Caco-2 (cell line): ENCODE measurements at regions not wholly inside any gene's neighbourhood (a gene's known extent, or its start where the extent isn't known, plus 50 kb on each side); places are given as distances from the start of the nearest gene placed in this dataset.

Experiments
- BruUV-seq: library from RNA; stranded (reverse); fragments of 400-500 nt; replicated peaks from 2 replicates; lab custom pipeline; 2021; lab: Mats Ljungman, UMichigan
- CTCF ChIA-PET: fragments of 300-600 bp; sonication (Branson Sonifier 250); formaldehyde crosslinking; loops from one replicate; lab custom pipeline; 2022; ENCODE audit warnings: antibody characterized with exemption; lab: Charles Lee
- POLR2A ChIA-PET: fragments of 300-600 bp; sonication (Branson Sonifier 250); formaldehyde crosslinking; loops from one replicate; lab custom pipeline; 2022; ENCODE audit warnings: antibody characterized with exemption; lab: Charles Lee
- DNase-seq, 2 experiments: peaks; one replicate each; pipeline versions ENCODE4 v3.0.0 to v3.0.0-alpha.2; 2020 to 2022
- H3K27me3 ChIP-seq: replicated peaks from 2 replicates; pipeline ENCODE4 v1.6.0; 2011; ENCODE audit warnings: low read length; ENCODE audit not compliant: control insufficient read depth, insufficient read depth
- H3K36me3 ChIP-seq: 2 replicates; pipeline ENCODE4 v1.5.1; 2011; ENCODE audit warnings: low read length; ENCODE audit not compliant: control insufficient read depth, insufficient read depth
- H3K4me1 ChIP-seq: fragments of 250-450 bp; sonication (Bioruptor Pico); 2 replicates; pipeline ENCODE4 v1.5.1; 2020; ENCODE audit warnings: mild to moderate bottlenecking
- H3K4me3 ChIP-seq: 2 replicates; pipeline ENCODE4 v1.5.1; 2011; ENCODE audit warnings: low read depth, mild to moderate bottlenecking, control low read depth, low read length
- H3K9me3 ChIP-seq: fragments of 250-450 bp; sonication (Bioruptor Pico); 2 replicates; pipeline ENCODE4 v1.5.1; 2020; ENCODE audit warnings: mild to moderate bottlenecking, moderate library complexity
- H3K27ac Mint-ChIP-seq: one replicate; pipeline ENCODE4 v1.8.0; 2022; ENCODE audit warnings: mixed read lengths; ENCODE audit not compliant: unreplicated experiment
- H3K27me3 Mint-ChIP-seq: one replicate; pipeline ENCODE4 v1.8.0; 2022; ENCODE audit warnings: mixed read lengths; ENCODE audit not compliant: insufficient read depth, unreplicated experiment
- H3K36me3 Mint-ChIP-seq: one replicate; pipeline ENCODE4 v1.8.0; 2022; ENCODE audit warnings: mild to moderate bottlenecking, mixed read lengths; ENCODE audit not compliant: insufficient read depth, unreplicated experiment
- H3K4me1 Mint-ChIP-seq: one replicate; pipeline ENCODE4 v1.8.0; 2022; ENCODE audit warnings: low read depth, mixed read lengths; ENCODE audit not compliant: unreplicated experiment
- H3K4me3 Mint-ChIP-seq: one replicate; pipeline ENCODE4 v1.8.0; 2022; ENCODE audit warnings: mild to moderate bottlenecking, moderate library complexity, mixed read lengths; ENCODE audit not compliant: unreplicated experiment
- H3K9me3 Mint-ChIP-seq: one replicate; pipeline ENCODE4 v1.8.0; 2022; ENCODE audit warnings: mixed read lengths; ENCODE audit not compliant: unreplicated experiment
- CTCF ChIP-seq, 2 experiments: fragments of 200-600 bp in 1 of 2; IDR thresholded peaks; 1 replicate in 1 of 2; 2 replicates in 1 of 2; pipeline versions ENCODE4 v1.5.1 to v1.8.0; 2011 to 2022; ENCODE audit warnings: antibody characterized with exemption in 1 of 2, control low read depth in 1 of 2, inconsistent platforms in 1 of 2, low read depth in 1 of 2, low read length in 1 of 2, mild to moderate bottlenecking in 1 of 2, moderate library complexity in 1 of 2; ENCODE audit not compliant: insufficient read depth in 1 of 2, severe bottlenecking in 1 of 2, unreplicated experiment in 1 of 2
- intact Hi-C: fragments of 100-400 bp; cut with micrococcal nuclease; formaldehyde crosslinking; loops from one replicate; pipeline ENCODE4 v1.10.0; 2022; ENCODE audit not compliant: unreplicated experiment

GRCh38 chr5:120306303-120306702 lies 157.8 kb upstream of the PRR16 start:
- H3K4me3 ChIP-seq = no peak overlapping the region
- POLR2A ChIA-PET = no interaction called here
- H3K9me3 ChIP-seq = no peaks in the 10 kb centered on the region
- H3K27me3 ChIP-seq = no peaks in the 10 kb centered on the region
- no peaks in the 10 kb centered on the region for H3K4me1 ChIP-seq
- H3K27me3 Mint-ChIP-seq = no peaks in the 10 kb centered on the region
- intact Hi-C loops = no loop called here
- BruUV-seq = no TSS peak
- H3K4me3 Mint-ChIP-seq = no peak overlapping the region
- TF ChIP-seq CTCF (IDR thresholded peaks at IDR 0.05; ENCODE audit: insufficient read depth in 1 of 2, low read depth in 1 of 2, low read length in 1 of 2, severe bottlenecking in 1 of 2, unreplicated experiment in 1 of 2) = no peak
- no peak for DNase-seq
- no peak overlapping the region for H3K27ac Mint-ChIP-seq
- CTCF ChIA-PET = no interaction called here
- no peaks in the 10 kb centered on the region for H3K9me3 Mint-ChIP-seq
- no peaks in the 10 kb centered on the region for H3K4me1 Mint-ChIP-seq
- no peaks in the 10 kb centered on the region for H3K36me3 ChIP-seq
- no peaks in the 10 kb centered on the region for H3K36me3 Mint-ChIP-seq

GRCh38 chr5:120314191-120314590 lies 149.9 kb upstream of the PRR16 start:
- Mint-ChIP-seq H3K27me3 (no peaks in the 10 kb centered on the region), H3K27ac (no peak overlapping the region), H3K36me3 (no peaks in the 10 kb centered on the region), H3K9me3 (peaks cover 15% of the 10 kb centered on the region), H3K4me1 (no peaks in the 10 kb centered on the region), H3K4me3 (no peak overlapping the region)
- TF ChIP-seq CTCF (IDR thresholded peaks at IDR 0.05; ENCODE audit: insufficient read depth in 1 of 2, low read depth in 1 of 2, low read length in 1 of 2, severe bottlenecking in 1 of 2, unreplicated experiment in 1 of 2) = no peak
- ChIA-PET CTCF (no interaction called here), POLR2A (no interaction called here)
- Histone ChIP-seq H3K4me3 (no peak overlapping the region), H3K27me3 (no peaks in the 10 kb centered on the region), H3K4me1 (no peaks in the 10 kb centered on the region), H3K9me3 (no peaks in the 10 kb centered on the region), H3K36me3 (no peaks in the 10 kb centered on the region)
- BruUV-seq = no TSS peak
- intact Hi-C loops = no loop called here
- DNase-seq = no peak

- intact Hi-C loops = no loop called here
- no peak for DNase-seq
- peaks cover 16% of the 10 kb centered on the region for H3K9me3 Mint-ChIP-seq
- Histone ChIP-seq H3K36me3 (no peaks in the 10 kb centered on the region), H3K27me3 (no peaks in the 10 kb centered on the region), H3K4me3 (no peak overlapping the region), H3K9me3 (no peaks in the 10 kb centered on the region), H3K4me1 (no peaks in the 10 kb centered on the region)
- ChIA-PET CTCF (no interaction called here), POLR2A (no interaction called here)
- H3K36me3 Mint-ChIP-seq = no peaks in the 10 kb centered on the region
- H3K27me3 Mint-ChIP-seq = no peaks in the 10 kb centered on the region
- H3K4me3 Mint-ChIP-seq = no peak overlapping the region
- no peak for TF ChIP-seq CTCF (IDR thresholded peaks at IDR 0.05; ENCODE audit: insufficient read depth in 1 of 2, low read depth in 1 of 2, low read length in 1 of 2, severe bottlenecking in 1 of 2, unreplicated experiment in 1 of 2)
- no TSS peak for BruUV-seq
- no peak overlapping the region for H3K27ac Mint-ChIP-seq
- H3K4me1 Mint-ChIP-seq = no peaks in the 10 kb centered on the region
Observed at GRCh38 chr5:120320626-120321025, 143.5 kb upstream of the PRR16 start.
